ENCODE measurements at regions not wholly inside any gene's neighbourhood (a gene's known extent, or its start where the extent isn't known, plus 50 kb on each side); places are given as distances from the start of the nearest gene placed in this dataset.

DNA sequence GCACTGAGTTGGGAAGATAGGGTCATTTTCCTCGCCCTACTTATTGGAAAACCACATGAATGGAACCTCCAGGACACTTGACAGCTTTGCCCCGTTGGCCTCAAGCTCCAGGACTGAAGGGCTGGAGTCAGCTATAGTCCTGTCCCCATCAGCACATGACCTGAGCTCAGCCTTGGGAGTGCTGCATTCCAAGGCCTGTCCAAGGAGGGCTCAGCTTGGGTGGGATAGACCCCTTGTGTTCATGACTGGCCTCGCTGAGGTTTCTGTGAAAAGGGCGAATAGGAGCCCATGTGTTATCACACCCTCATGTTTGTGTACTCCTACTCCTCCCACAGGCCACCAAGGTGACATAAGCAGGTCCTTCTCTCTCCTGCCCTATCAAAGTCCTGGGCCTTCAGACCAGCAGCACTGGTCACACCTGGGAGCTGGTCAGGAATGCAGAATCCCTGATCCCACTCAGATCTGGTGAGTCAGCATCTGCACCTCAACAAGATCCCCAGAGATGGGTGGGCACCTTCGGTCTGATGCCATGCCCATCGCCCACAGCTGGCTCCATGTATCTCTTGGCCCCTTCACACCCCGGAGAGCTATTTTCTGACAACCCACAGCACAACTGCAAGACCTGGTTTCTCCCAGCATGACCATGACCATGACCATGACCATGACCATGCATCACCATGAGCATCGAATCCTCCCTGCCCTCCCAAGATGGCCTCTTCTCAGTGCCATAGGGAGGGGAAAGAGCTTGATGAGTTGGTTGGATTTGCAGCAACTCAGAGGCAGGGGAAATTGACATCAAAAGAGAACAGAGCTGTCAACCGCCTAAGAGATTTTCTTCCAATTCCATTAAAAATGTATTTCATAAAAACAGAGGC is 83.0 kb upstream of the RAB6C start:
- ATAC-seq = no peak
- H3K4me3 ChIP-seq = no peak overlapping the region
- DNase-seq = no peak
- TF ChIP-seq, protein P1, sequence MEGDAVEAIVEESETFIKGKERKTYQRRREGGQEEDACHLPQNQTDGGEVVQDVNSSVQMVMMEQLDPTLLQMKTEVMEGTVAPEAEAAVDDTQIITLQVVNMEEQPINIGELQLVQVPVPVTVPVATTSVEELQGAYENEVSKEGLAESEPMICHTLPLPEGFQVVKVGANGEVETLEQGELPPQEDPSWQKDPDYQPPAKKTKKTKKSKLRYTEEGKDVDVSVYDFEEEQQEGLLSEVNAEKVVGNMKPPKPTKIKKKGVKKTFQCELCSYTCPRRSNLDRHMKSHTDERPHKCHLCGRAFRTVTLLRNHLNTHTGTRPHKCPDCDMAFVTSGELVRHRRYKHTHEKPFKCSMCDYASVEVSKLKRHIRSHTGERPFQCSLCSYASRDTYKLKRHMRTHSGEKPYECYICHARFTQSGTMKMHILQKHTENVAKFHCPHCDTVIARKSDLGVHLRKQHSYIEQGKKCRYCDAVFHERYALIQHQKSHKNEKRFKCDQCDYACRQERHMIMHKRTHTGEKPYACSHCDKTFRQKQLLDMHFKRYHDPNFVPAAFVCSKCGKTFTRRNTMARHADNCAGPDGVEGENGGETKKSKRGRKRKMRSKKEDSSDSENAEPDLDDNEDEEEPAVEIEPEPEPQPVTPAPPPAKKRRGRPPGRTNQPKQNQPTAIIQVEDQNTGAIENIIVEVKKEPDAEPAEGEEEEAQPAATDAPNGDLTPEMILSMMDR (IDR thresholded peaks at IDR 0.05) = no peak
- peaks cover 5% of the 10 kb centered on the region for H3K9me3 ChIP-seq
- H3K4me1 ChIP-seq = no peaks in the 10 kb centered on the region
- H3K36me3 ChIP-seq = no peaks in the 10 kb centered on the region
- no peak overlapping the region for H3K27ac ChIP-seq
- intact Hi-C loops (cut with DNase I) = no loop called here
- H3K27me3 ChIP-seq = peaks cover 6% of the 10 kb centered on the region

DNA sequence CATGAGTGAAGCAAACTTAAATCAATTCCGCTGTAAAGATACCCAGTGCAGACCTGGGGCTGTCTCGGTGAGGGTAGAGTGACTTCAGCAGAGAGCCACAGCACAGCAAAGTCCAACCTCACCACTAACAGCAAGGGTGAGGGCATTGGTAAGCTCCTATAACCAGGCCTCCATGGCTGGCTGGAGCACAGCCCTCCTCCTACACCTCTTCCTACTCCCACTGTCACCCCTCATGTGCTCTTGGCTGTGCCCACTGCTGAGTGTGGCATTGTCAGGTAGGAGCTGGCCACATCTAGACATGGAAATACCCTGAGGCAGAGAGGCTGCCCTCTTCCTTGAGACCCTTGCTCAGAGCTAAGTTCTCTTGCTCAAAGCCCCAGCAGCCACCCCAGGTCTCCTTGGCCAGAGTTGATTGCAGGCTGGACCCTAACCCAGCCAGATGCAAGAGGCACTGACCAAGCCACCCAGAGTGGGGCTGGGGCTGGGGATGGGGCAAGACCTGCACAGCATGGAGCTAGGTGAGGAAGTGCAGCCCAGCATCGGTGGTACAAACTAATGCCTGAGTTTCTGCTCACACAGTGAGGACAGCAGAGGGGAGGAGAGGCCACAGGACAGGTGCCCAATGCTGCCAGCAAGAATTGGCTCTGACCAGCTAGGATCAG is 77.6 kb upstream of the RAB6C start:
- intact Hi-C loops (cut with DNase I) = no loop called here
- Histone ChIP-seq H3K4me1 (no peaks in the 10 kb centered on the region), H3K36me3 (no peaks in the 10 kb centered on the region), H3K27me3 (no peaks in the 10 kb centered on the region), H3K9me3 (peaks cover 5% of the 10 kb centered on the region), H3K4me3 (no peak overlapping the region), H3K27ac (no peak overlapping the region)
- ATAC-seq (no peak), DNase-seq (peak; percentile 51)
- TF ChIP-seq, protein P1 (IDR thresholded peaks at IDR 0.05) = no peak

DNA sequence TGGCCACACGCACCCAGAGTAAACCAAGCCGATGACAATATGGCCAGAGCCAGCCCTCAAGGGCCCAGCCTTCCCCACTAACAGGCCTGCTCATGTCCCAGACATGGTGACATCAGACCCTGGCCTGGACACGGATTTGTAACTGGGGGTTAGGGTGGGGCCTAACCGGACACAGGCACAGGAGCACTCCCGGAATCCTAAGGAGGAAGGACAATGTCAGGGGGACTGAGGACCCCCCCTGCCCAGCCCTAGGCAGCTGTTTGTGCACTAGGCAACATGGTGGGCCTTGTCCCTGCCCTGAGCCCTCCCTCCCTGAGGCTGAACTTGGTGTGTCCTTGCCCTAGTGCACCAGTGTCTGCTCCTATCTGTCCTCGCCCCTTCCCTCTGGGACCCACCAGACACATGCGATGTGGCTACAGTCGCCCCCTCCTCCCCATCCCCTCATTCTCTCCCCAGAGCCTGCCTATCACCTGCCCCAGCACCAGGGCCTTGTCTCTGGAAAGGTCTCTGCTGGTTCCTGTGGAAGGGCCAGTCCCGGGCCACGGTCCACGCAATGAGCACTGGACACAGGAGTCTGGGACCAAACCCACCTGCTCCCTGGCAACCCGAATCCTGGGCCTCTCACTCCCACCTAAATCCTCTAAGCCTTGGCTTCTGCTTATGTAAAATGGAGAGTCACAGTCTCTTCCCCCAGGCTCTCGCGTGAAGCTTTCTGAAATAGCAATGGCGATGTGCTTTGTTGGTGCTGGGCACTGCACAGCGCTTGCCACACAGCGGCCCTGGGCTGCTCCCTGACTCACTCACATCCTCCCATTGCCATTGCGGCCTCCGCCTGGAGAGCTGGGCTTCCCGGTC is 76.5 kb upstream of the RAB6C start:
- Histone ChIP-seq H3K36me3 (no peaks in the 10 kb centered on the region), H3K9me3 (peaks cover 5% of the 10 kb centered on the region), H3K27ac (no peak overlapping the region), H3K4me3 (no peak overlapping the region), H3K4me1 (no peaks in the 10 kb centered on the region), H3K27me3 (no peaks in the 10 kb centered on the region)
- TF ChIP-seq, protein P1 (IDR thresholded peaks at IDR 0.05) = no peak
- DNase-seq = peak; percentile 39
- no peak for ATAC-seq
- intact Hi-C loops (cut with DNase I) = no loop called here

DNA sequence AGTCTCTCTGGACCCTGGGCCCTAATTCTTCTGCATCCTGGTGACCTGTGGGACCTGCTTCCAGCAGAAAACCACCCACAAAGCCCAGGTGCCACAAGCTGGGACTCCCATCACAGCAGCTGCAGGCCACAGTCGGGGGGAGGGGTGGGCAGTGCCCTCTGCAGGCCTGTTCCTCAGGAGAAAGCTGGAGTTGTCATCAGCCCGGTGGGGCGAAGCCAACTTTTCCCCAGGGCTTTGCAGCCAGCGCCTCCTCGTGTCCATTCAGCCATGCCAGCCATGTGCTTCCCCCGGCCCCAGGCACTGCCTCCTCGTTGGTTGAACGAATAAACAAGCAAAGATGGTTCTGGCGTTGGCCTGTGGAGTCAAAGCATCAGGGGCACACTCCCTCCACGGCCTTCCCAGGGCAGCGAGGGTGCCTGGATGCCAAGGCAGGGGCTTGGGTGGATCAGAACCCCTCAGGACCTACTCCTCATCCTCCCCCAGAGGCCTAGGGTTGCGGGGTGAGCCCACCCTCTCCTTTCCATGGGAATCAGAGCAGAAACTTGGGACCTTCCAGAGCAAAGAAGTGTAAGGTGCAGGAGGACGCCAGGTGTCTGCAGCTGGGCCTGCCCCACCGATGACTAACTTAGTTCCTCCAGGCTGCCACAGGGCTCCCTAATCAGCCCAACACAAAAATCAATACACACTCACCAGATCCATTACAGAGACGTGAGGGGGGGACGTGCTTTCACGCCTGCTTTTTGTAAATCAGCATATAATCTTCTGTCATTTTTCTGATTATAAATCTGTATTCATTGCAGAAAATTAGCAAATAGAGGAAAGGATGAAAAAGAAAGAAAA is 75.7 kb upstream of the RAB6C start:
- DNase-seq = peak; percentile 51
- no peak overlapping the region for H3K27ac ChIP-seq
- no peaks in the 10 kb centered on the region for H3K36me3 ChIP-seq
- no peaks in the 10 kb centered on the region for H3K4me1 ChIP-seq
- H3K27me3 ChIP-seq = no peaks in the 10 kb centered on the region
- TF ChIP-seq, protein P1 (IDR thresholded peaks at IDR 0.05) = no peak
- H3K4me3 ChIP-seq = no peak overlapping the region
- ATAC-seq = no peak
- H3K9me3 ChIP-seq = peaks cover 5% of the 10 kb centered on the region
- intact Hi-C loops (cut with DNase I) = no loop called here
